Neutrophil (primary cell): ENCODE measurements at regions not wholly inside any gene's neighbourhood (a gene's known extent, or its start where the extent isn't known, plus 50 kb on each side); places are given as distances from the start of the nearest gene placed in this dataset.

Experiments
- H3K27ac ChIP-seq: fragments of 200-600 bp; sonication (generic); 2 replicates; pipeline ENCODE4 v1.5.1; 2016; ENCODE audit warnings: mild to moderate bottlenecking, moderate library complexity
- H3K27me3 ChIP-seq: fragments of 200-600 bp; sonication (generic); 2 replicates; pipeline ENCODE4 v1.6.0; 2016; ENCODE audit warnings: mild to moderate bottlenecking
- H3K36me3 ChIP-seq: fragments of 200-600 bp; sonication (generic); 2 replicates; pipeline ENCODE4 v1.5.1; 2017
- H3K4me1 ChIP-seq, 2 experiments: fragments of 200-600 bp in 1 of 2; sonication (generic) in 1 of 2; 1 replicate in 1 of 2; 2 replicates in 1 of 2; pipeline versions ENCODE4 v1.5.1 to v1.6.1; 2013 to 2016; ENCODE audit warnings: low read depth in 1 of 2, low read length in 1 of 2, mild to moderate bottlenecking in 1 of 2, moderate library complexity in 1 of 2; ENCODE audit not compliant: control insufficient read depth in 1 of 2, insufficient read depth in 1 of 2
- H3K4me3 ChIP-seq, 2 experiments: fragments of 200-600 bp in 1 of 2; sonication (generic) in 1 of 2; 1 replicate in 1 of 2; 2 replicates in 1 of 2; pipeline ENCODE4 v1.5.1; 2013 to 2016; ENCODE audit warnings: low read depth in 1 of 2, low read length in 1 of 2, mild to moderate bottlenecking in 1 of 2, moderate library complexity in 1 of 2
- H3K9me3 ChIP-seq: fragments of 200-600 bp; sonication (generic); 2 replicates; pipeline ENCODE4 v1.5.1; 2016
- TF ChIP-seq, protein P1 (sequence below): fragments of 200-600 bp; sonication (generic); IDR thresholded peaks from 2 replicates; pipeline ENCODE4 v1.5.1; 2016; ENCODE audit warnings: antibody characterized with exemption

- Histone ChIP-seq H3K27ac (no peak overlapping the region), H3K4me1 (peaks cover 0 to 7% of the 10 kb centered on the region in 2 experiments), H3K9me3 (no peaks in the 10 kb centered on the region), H3K36me3 (no peaks in the 10 kb centered on the region), H3K27me3 (peaks cover 99% of the 10 kb centered on the region), H3K4me3 (no peak overlapping the region)
- TF ChIP-seq, protein P1, sequence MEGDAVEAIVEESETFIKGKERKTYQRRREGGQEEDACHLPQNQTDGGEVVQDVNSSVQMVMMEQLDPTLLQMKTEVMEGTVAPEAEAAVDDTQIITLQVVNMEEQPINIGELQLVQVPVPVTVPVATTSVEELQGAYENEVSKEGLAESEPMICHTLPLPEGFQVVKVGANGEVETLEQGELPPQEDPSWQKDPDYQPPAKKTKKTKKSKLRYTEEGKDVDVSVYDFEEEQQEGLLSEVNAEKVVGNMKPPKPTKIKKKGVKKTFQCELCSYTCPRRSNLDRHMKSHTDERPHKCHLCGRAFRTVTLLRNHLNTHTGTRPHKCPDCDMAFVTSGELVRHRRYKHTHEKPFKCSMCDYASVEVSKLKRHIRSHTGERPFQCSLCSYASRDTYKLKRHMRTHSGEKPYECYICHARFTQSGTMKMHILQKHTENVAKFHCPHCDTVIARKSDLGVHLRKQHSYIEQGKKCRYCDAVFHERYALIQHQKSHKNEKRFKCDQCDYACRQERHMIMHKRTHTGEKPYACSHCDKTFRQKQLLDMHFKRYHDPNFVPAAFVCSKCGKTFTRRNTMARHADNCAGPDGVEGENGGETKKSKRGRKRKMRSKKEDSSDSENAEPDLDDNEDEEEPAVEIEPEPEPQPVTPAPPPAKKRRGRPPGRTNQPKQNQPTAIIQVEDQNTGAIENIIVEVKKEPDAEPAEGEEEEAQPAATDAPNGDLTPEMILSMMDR: no peak
These were observed 68.3 kb upstream of the CASZ1 start for GRCh38 chr1:10864776-10865175.

GRCh38 chr1:10865518-10866320, 69.3 kb upstream of the CASZ1 start:
- Histone ChIP-seq H3K4me1 (peaks cover 0 to 7% of the 10 kb centered on the region in 2 experiments), H3K4me3 (no peak overlapping the region), H3K27me3 (peaks cover 99% of the 10 kb centered on the region), H3K27ac (no peak overlapping the region), H3K36me3 (no peaks in the 10 kb centered on the region), H3K9me3 (no peaks in the 10 kb centered on the region)
- TF ChIP-seq, protein P1: no peak

DNA sequence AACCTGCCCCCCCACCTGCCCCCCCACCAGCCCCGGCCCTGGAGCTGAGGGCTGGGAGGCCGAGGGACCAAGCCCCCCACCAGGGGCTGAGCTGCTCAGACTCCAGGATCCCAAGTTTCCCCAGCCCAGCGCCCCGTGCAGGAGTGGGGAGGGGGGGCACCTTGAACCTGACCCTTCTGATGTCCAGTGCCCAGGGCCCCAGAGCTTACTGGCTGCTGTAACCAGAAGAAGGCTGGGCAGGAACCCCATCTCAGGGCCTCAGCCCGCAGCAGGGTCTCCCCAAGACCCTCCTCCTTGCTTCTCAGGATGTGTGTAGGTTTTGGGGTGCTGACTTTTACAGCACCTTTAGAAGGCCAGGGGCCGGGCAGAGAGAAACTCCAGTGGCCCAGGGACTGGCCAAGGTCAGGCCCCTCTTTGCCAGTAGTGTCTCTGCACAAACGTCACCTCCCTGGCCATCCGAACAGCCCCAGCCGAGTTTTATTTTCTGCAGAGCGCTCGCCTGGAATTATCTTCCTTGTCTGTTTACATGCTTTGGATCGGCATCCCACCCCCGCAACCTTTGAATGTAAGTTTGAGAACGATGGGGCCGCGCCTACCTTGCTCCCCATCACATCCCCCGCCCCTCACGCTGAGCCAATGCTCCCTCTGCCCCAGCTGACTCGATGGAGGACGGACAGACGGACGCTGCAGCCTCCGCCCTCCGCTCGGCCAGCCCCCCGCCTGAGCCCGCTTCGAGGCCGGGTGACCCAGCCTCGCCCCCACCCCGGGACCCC, 70.1 kb upstream of the CASZ1 start:
- TF ChIP-seq, protein P1: no peak
- peaks cover 93% of the 10 kb centered on the region for H3K27me3 ChIP-seq

GRCh38 chr1:10867138-10867721, 70.8 kb upstream of the CASZ1 start:
- Histone ChIP-seq H3K36me3 (no peaks in the 10 kb centered on the region), H3K4me3 (no peak overlapping the region), H3K4me1 (peaks cover 0 to 7% of the 10 kb centered on the region in 2 experiments), H3K9me3 (no peaks in the 10 kb centered on the region), H3K27ac (no peak overlapping the region), H3K27me3 (peaks cover 87% of the 10 kb centered on the region)
- TF ChIP-seq, protein P1: peak; percentile 64

More for the DNA sequence above, 70.1 kb upstream of the CASZ1 start:
- no peak overlapping the region for H3K27ac ChIP-seq
- no peak overlapping the region for H3K4me3 ChIP-seq
- no peaks in the 10 kb centered on the region for H3K9me3 ChIP-seq
- no peaks in the 10 kb centered on the region for H3K36me3 ChIP-seq
- peaks cover 0 to 7% of the 10 kb centered on the region in 2 experiments for H3K4me1 ChIP-seq

DNA sequence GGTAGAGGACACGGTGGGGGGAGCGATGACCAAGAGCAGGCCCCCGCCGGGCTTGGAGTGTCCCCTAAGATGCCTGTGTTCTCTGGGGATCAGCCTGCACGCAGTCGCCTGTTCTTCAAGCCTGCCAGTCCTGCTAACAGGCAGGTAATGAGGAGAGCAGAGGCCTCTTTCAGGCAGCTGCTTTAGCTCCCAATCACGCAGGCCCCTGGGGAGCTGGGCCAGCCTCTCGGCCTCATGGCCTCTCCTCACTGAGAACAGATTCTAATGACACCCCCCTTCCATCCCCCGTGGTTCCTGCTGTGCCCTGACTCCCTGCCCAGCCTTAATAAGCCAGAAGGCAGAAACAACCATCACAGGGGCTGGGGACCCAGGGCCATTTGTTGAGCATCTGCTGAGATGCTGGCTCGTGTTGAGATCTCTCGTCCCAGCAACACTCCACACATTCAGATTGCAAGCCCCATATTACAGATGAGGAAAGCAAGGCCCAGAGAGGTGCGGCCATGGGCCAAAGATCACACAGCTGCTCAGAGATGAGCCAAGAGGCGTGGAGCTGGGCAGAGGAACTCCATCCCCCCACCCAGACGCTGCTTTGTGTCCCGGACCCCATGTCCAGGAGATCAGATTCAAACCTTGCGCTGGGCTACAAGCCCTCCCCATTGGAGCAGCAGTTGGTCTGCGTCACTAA, 71.6 kb upstream of the CASZ1 start:
- H3K36me3 ChIP-seq: no peaks in the 10 kb centered on the region
- peaks cover 78% of the 10 kb centered on the region for H3K27me3 ChIP-seq
- no peaks in the 10 kb centered on the region for H3K9me3 ChIP-seq
- TF ChIP-seq, protein P1: no peak
- no peak overlapping the region for H3K4me3 ChIP-seq
- H3K27ac ChIP-seq: no peak overlapping the region
- H3K4me1 ChIP-seq: peaks cover 0 to 7% of the 10 kb centered on the region in 2 experiments
